HG02678 (cell line): ENCODE measurements at regions not wholly inside any gene's neighbourhood (a gene's known extent, or its start where the extent isn't known, plus 50 kb on each side); places are given as distances from the start of the nearest gene placed in this dataset.
A peak's percentile ranks its signal among the peaks of the same experiment; 100 is the strongest.

ENCODE experiments used
- ATAC-seq: cut with Tn5 transposase; IDR thresholded peaks from one replicate; pipeline ENCODE4 v1.9.1; 2021; ENCODE audit warnings: mild to moderate bottlenecking, moderate library complexity; ENCODE audit not compliant: unreplicated experiment

GRCh38 chr2:235383272-235383843, 110.5 kb upstream of the AGAP1 start:
- no peak for ATAC-seq

DNA sequence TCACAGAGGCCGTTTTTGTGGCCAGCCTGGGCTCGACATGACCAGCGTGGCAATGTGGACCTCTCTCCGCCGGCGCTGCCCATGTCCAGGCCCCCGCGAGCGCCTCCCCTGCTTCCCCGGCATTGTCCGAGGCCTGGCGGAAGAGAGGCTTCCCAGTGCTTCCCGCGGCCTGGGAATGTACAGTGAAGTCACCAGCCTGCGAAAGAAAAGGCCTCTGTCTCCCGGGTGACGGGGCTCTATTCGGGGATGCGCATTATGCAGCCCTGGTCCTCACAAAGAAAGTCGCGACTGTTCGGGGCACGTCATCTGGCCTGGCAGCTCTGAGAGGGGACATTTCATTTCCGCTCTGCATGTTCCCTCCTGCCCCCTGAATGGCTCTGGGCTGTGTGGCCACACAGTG, 109.2 kb upstream of the AGAP1 start:
- ATAC-seq: no peak

DNA sequence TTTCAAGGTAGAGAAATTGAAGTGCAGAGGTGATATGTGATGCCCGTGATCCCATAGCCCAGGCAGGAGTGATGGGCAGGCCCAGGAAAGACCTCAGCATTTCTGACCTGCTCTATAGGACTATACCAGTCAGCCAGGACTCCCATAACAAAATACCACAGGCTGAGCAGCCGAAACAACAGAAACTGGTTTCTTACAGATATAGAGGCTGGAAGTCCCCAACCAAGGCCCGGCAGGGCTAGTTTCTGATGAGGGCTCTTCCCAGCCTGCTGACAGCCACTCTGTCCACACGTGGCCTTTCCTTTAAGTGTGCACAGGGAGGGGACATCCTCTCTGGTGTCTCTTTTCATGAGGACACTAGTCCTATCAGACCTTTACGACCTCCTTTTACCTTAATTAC, 104.2 kb upstream of the AGAP1 start:
- ATAC-seq: no peak

DNA sequence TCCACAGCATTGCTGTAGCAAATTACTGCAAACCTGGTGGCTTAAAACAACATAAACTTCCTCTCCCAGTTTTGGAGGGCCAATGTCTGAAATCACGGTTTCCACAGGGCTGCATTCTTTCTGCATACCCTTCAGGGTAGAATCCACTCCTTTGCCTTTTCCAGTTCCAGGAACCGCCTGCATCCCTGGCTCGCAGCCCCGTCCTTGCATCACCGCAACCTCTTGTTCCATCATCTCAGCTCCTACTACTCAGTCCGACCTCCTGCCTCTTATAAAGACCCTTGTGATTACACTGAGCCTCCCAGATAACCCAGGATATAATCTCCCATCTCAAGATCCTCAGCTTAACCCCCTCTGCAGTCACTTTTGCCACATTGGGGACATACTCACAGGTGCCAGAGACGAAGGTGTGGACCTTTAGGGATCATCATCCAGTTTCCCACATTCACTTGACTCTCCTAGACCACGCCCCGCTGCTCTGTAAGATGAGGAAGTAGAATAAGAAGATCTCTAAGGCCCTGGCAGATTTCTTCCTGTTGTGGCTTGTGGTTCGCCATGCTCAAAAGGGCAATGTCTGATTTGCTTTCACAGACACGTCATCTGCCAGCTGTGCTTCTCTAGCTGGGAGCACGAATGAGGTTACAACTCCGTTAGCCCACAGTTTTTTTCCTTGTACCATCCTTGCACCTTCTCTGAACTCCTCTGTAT, 103.6 kb upstream of the AGAP1 start:
- ATAC-seq: peak; percentile 84

DNA sequence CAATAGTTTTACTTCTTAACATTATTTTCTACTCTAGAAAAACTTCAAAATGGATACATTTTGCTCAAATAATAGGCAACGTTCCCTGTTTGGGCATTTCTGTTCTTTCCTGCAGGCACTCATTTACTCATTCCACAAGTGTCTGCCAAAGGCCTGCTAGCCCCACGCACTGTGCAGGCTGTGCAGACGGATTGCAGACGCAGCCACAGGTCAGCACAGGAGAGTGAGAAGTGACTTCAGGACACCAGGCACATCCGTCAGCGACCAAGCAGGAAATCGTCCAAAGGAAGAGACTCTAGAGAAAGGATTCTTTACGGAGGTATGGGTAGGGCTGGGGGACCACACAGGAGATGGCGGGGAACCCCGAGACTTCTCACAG, 103.0 kb upstream of the AGAP1 start:
- no peak for ATAC-seq

- ATAC-seq: no peak
These were observed 101.8 kb upstream of the AGAP1 start for GRCh38 chr2:235391921-235392615.

GRCh38 chr2:235394278-235394828, 99.5 kb upstream of the AGAP1 start:
- ATAC-seq: no peak

- ATAC-seq: no peak
These were observed 97.6 kb upstream of the AGAP1 start for GRCh38 chr2:235396071-235396846.

- ATAC-seq: no peak
These were observed 95.5 kb upstream of the AGAP1 start for GRCh38 chr2:235398321-235398720.

- no peak for ATAC-seq
These were observed 93.9 kb upstream of the AGAP1 start for GRCh38 chr2:235399895-235400294.

DNA sequence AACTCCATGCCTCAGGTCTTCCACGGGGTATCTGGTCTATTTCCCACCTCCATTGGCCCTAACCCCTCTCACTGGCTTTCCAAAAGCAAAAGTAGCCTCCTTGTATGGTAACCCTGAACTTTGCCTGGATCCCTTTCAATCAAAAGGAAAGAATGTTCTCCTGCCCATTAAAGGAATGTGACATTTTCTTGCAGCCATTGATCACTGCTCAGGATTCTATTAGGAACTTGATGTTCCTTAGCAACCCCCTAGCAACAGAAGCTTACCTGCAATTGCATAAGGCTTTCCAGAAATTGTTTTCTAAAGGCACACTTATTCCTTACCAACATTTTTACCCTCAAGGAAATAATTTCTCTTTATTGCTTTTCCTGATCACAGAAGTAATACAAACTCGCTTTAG, 91.4 kb upstream of the AGAP1 start:
- ATAC-seq: no peak

- ATAC-seq: no peak
These were observed 88.1 kb upstream of the AGAP1 start for GRCh38 chr2:235405612-235406361.

GRCh38 chr2:235406430-235406829, 87.4 kb upstream of the AGAP1 start:
- no peak for ATAC-seq

DNA sequence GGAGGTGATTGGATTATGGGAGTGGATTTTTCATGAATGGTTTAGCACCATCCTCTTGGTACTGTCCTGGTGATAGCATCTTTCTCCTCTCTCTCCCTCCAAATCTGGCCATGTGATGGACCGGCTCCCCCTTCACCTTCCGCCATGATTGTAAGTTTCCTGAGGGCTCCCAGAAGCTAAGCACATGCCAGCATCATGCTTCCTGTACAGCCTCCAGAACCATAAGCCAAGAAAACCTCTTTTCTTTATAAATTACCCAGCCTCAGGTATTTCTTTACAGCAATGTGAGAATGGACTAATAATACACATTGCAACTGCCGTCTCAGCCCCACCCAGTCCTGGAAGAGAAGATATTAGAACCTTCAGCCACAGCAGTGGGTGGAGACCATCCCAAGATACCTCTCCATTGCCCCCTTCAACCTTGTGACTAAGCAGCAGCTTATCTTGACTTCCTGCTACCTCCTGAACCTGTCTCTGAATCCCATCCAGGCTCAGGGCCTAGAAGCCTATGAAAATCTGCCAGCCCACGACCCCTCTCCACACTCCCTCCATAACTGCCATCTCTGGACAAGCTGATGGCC, 81.8 kb upstream of the AGAP1 start:
- ATAC-seq: no peak

GRCh38 chr2:235413064-235413463, 80.8 kb upstream of the AGAP1 start:
- ATAC-seq: no peak

GRCh38 chr2:235414422-235414821, 79.4 kb upstream of the AGAP1 start:
- ATAC-seq: no peak

DNA sequence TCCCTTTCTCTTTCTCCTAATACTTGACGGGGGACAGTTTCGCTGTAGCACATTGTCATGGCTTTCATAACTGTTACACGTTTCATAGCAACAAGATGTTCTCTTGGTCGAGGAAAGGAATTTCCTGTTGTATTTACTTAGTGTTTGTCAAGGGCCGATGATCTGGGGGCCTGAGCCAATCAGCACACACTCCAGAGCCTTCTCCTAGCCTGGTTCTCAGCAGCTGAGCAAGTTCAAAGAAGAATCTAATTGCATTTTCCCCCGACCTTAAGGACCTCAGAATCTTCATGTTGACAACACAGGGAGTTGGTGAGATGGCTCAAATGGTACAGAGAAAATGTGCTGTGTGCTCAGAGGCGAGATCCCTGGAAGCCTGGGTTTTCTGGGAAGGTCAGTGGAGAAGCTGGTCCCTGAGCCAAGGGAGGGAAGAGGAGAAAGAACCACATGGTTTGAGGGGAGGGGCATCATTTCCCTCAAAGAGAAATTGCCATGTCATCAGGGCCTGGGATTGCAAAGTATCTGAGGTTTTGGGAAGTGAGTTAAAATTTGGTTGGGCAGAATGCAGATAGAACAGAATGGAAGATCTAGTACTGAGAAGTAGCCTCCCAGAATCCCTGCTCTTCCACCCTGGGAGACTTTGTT, 76.9 kb upstream of the AGAP1 start:
- ATAC-seq: no peak

DNA sequence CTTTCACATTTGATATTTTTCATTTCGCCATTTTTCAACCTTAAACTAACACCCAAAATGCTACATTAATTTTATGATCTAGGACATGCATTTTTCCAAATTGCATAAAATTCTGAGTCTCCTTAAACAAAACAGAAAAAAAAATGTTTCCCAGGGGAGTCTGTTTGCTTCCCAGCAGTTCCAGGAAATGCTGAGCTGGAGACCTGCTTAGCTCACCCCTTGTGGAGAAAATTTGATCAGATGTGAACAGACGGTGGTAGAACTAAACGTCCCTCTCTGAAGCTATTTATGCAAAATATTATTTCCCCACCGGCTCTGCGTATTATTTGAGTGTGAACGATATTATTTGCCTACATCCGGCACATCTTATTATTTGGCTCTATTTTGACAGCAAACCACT, 74.9 kb upstream of the AGAP1 start:
- ATAC-seq: no peak

DNA sequence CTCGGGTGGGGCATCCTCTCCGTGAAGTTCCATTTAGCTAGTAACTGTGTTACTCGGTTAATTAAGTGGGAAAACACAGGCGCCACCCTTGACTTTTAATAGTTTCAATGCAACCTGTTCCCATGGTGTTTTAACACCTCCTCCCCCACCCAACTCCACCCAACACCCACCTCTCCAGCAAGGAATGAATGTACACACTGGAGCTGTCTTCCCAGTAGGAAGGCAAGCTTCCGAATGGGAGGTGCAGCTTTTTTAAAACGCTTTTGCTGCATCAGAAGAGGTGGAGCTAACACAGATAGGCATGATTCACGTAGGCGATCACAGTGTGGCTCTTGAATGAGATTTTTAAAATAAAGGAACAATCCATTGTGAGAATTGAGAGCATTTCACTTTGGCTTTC, 73.8 kb upstream of the AGAP1 start:
- no peak for ATAC-seq

GRCh38 chr2:235421618-235422017, 72.2 kb upstream of the AGAP1 start:
- ATAC-seq: no peak
